ENCODE measurements at regions not wholly inside any gene's neighbourhood (a gene's known extent, or its start where the extent isn't known, plus 50 kb on each side); places are given as distances from the start of the nearest gene placed in this dataset.
"Not testable (repeated sequence)": the region's sequence is repeated elsewhere in the genome, so short reads cannot be mapped to it uniquely, and the experiment has no call there.

GRCh38 chr12:124470139-124470538 lies 97.3 kb downstream of the NCOR2 start:
- Histone ChIP-seq H3K4me3 (replicated peaks; ENCODE audit: insufficient read depth, low read length) (no peak overlapping the region), H3K27ac (replicated peaks) (no peak overlapping the region), H3K27me3 (ENCODE audit: insufficient read depth, poor library complexity, severe bottlenecking) (no peaks in the 10 kb centered on the region)
- DNase-seq (ENCODE audit: low read depth in 1 of 2, low spot score in 1 of 2) = no peak
- TF ChIP-seq REST (IDR thresholded peaks at IDR 0.05; ENCODE audit: insufficient replicate concordance, low read depth) = no peak
- no peak for TF ChIP-seq SPI1 (IDR thresholded peaks at IDR 0.05; ENCODE audit: borderline replicate concordance, low read depth)
- no peak for TF ChIP-seq GABPA (IDR thresholded peaks at IDR 0.05; ENCODE audit: low read depth)
- no peak for TF ChIP-seq CTCF (IDR thresholded peaks at IDR 0.05; ENCODE audit: insufficient read depth, low read length)
- no peak for TF ChIP-seq POLR2AphosphoS5 (IDR thresholded peaks at IDR 0.05; ENCODE audit: low read depth)

GRCh38 chr12:124469193-124469888 lies 98.1 kb downstream of the NCOR2 start:
- Histone ChIP-seq H3K27ac (replicated peaks) (no peak overlapping the region), H3K4me3 (replicated peaks; ENCODE audit: insufficient read depth, low read length) (no peak overlapping the region)
- DNase-seq (ENCODE audit: low read depth in 1 of 2, low spot score in 1 of 2) = no peak

GRCh38 chr12:124467549-124467948 lies 99.9 kb downstream of the NCOR2 start:
- H3K27ac ChIP-seq (replicated peaks); H3K4me3 ChIP-seq (replicated peaks; ENCODE audit: insufficient read depth, low read length); H3K27me3 ChIP-seq (ENCODE audit: insufficient read depth, poor library complexity, severe bottlenecking); DNase-seq (ENCODE audit: low read depth in 1 of 2, low spot score in 1 of 2): not testable (repeated sequence)

More at GRCh38 chr12:124469193-124469888, 98.1 kb downstream of the NCOR2 start:
- TF ChIP-seq CTCF (IDR thresholded peaks at IDR 0.05; ENCODE audit: insufficient read depth, low read length) (peak; percentile 70), SPI1 (IDR thresholded peaks at IDR 0.05; ENCODE audit: borderline replicate concordance, low read depth) (no peak), GABPA (IDR thresholded peaks at IDR 0.05; ENCODE audit: low read depth) (no peak), POLR2AphosphoS5 (IDR thresholded peaks at IDR 0.05; ENCODE audit: low read depth) (no peak)
- no peaks in the 10 kb centered on the region for H3K27me3 ChIP-seq (ENCODE audit: insufficient read depth, poor library complexity, severe bottlenecking)

GRCh38 chr12:124466216-124467128 lies 100.9 kb downstream of the NCOR2 start:
- peak overlapping the region; percentile 49 for H3K27ac ChIP-seq (replicated peaks)
- H3K4me3 ChIP-seq (replicated peaks; ENCODE audit: insufficient read depth, low read length) = peak overlapping the region; percentile 21; the same call in 1 of the 2 replicates
- DNase-seq (ENCODE audit: low read depth in 1 of 2, low spot score in 1 of 2) = peak; percentile 87 to 96
- H3K27me3 ChIP-seq (ENCODE audit: insufficient read depth, poor library complexity, severe bottlenecking) = no peaks in the 10 kb centered on the region
- peak; percentile 92 for TF ChIP-seq POLR2AphosphoS5 (IDR thresholded peaks at IDR 0.05; ENCODE audit: low read depth)
- TF ChIP-seq GABPA (IDR thresholded peaks at IDR 0.05; ENCODE audit: low read depth) = peak; percentile 93
- peak; percentile 46; the same call in 1 of the 2 replicates for TF ChIP-seq SPI1 (IDR thresholded peaks at IDR 0.05; ENCODE audit: borderline replicate concordance, low read depth)
- peak; percentile 11 for TF ChIP-seq REST (IDR thresholded peaks at IDR 0.05; ENCODE audit: insufficient replicate concordance, low read depth)
- peak; percentile 5 for TF ChIP-seq CTCF (IDR thresholded peaks at IDR 0.05; ENCODE audit: insufficient read depth, low read length)

Measured in HL-60 (cell line).